AML-193 (cell line): ENCODE measurements at regions not wholly inside any gene's neighbourhood (a gene's known extent, or its start where the extent isn't known, plus 50 kb on each side); places are given as distances from the start of the nearest gene placed in this dataset.

Source experiments
- DNase-seq, 2 experiments: peaks; one replicate each; lab custom pipeline; 2025; lab: John Stamatoyannopoulos, UW

DNA sequence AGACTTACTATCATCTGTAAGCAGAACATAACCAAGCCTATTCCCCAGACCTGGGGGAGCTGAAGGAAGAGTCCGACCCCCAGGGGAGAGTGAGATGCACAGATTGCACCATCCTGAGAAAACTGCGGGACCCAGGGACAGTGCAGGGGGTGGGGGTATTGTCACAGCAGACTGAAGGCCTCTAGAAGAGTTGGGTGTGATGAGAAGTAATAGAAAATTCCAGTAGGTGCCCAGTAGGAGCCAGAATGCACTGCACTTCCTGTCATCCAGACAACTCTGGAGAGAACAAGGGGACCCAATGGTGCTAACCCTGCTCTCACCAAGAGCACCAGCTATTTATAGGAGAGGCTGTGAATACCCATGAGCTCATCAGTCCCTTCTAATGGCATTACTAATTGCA, 190.1 kb downstream of the BCL11B start:
- DNase-seq: no peak

GRCh38 chr14:99093532-99094517, 178.2 kb downstream of the BCL11B start:
- DNase-seq: no peak

DNA sequence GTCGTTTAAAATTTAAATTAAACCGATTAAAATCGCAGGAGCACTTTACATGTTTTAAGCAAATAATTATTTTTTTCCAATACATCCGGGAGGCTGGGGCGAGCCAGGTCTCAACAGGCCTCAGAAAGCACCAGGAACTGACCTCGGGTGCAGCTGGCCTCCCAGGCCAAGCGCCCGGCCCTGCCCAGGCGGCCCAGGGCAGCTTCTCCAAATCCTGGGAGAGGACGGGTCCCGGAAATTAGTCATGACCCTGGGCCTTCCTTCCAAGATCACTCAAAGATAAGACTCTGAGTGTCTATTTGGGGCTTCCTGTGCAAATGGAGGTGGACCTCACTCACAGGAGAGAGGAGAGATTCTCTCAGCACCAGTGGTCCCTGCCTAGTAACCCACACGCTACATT, 177.1 kb downstream of the BCL11B start:
- no peak for DNase-seq

DNA sequence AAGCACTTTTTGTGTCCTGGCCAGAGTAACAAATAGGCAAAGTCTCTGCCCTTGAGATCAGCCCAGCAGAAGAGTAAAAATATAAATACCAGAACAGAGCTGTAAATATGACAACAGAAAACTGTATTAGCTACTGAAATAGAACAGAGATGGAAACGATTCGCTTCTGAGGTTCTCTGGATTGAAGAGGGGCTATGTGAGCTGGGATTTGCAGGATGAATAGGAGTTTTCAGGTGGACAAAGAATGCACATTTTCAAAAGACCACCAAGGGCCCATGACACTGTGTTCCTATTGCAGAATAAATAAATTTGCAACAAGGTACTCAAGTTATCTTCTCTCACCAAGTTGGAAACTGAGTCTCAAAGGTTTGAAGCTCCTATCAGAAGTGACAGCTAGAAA, 176.6 kb downstream of the BCL11B start:
- DNase-seq: no peak

DNA sequence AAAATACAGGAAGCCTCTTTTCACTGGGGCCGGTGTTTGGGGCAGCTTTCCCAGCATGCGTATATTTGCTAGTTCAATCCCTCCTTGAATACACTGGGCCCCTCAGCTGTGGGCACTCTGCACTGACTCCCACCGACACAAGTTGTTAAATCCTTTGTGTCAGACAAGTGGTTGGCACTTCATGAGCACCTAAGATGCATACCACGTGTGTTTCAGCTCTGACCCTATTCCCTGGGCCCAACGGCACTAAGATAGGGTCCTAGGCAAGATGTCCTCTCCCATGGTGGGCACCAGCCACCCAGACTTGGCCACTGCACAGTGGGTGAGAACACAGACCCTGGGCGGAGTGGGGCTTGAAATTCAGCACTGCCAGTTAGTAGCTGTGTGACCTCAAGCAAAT, 173.8 kb downstream of the BCL11B start:
- DNase-seq: no peak

- no peak for DNase-seq
These were observed 172.8 kb downstream of the BCL11B start for GRCh38 chr14:99099051-99099787.

GRCh38 chr14:99100497-99101270, 171.3 kb downstream of the BCL11B start:
- no peak for DNase-seq

DNA sequence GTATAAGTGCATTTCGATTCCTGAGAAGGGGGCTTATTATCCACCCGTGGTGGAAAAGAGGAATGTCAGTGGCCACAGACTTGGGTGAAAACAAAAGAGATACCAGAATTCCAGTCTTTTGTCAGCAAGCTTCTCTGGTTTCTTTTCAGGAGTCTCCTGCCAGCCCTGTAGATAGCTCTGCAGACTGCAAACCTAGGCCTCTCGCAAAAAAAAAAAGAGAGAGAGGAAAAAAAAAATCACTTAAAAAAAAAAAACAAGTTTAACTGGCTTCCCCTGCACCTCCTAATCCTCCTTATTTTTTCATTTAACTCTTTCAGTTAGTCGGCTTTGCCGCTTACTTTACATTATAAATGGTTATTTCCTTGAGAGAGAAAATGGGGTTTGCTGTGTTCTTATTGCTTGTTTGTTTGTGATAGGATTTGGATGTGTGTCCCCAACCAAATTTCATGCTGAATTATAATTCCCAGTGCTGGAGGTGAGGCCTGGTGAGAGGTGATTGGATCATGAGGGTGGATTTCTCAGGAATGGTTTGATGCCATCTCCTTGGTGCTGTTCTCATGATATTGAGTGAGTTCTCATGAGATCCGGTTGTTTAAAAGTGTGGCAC, 170.0 kb downstream of the BCL11B start:
- no peak for DNase-seq

- no peak for DNase-seq
These were observed 155.2 kb downstream of the BCL11B start for GRCh38 chr14:99116741-99117295.

GRCh38 chr14:99117671-99118045, 154.3 kb downstream of the BCL11B start:
- DNase-seq: no peak

DNA sequence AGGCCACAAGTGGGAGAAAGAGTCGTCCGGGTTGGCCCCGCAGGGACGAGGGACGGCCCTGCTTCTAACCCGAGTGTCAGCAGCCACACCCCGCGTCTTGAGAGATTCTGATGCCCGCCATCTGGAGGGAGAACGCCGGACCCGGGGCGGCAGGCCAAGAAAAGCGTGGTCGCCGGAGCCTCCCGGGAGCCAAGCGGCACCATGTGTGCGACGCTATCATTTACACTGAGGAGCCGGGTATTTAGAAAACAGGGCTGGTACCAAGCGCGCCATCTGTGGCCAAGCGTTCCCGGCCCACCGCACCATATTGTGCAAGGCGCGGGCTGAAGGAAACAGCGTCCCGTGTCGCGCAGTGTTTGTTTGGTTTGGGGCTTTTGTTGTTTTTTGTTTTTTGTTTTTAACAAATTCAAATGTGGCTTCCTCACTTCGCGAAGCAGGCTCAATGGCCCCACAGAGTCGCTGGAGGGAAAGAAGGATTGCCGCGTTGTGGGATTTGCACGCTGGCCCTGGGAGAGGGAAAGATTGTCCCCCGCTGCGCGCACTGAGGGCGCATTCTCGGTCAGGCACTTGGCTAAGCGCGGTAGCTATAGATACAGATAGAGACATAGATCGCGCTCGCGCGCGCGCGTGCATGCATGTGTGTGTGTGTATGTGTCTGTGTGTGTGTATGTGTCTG, 153.8 kb downstream of the BCL11B start:
- no peak for DNase-seq

GRCh38 chr14:99118946-99119345, 153.1 kb downstream of the BCL11B start:
- DNase-seq: no peak
